ENCODE measurements at regions not wholly inside any gene's neighbourhood (a gene's known extent, or its start where the extent isn't known, plus 50 kb on each side); places are given as distances from the start of the nearest gene placed in this dataset.

- Histone ChIP-seq H3K27me3 (peaks cover 15% of the 10 kb centered on the region), H3K36me3 (replicated peaks in 1 of 2) (no peaks in the 10 kb centered on the region), H3K9me3 (replicated peaks in 1 of 3) (no peaks in the 10 kb centered on the region), H3K4me3 (no peak overlapping the region), H3K27ac (no peak overlapping the region), H3K4me1 (replicated peaks in 1 of 2) (no peaks in the 10 kb centered on the region)
- WGBS, 4 donors, result 72 to 83% (median 79%) methylated on average over 6 to 17 of the region's 17 CpGs
- no peak for TF ChIP-seq CTCF (IDR thresholded peaks at IDR 0.05)
- no peak for TF ChIP-seq POLR2A (IDR thresholded peaks at IDR 0.05)
- no peak for DNase-seq
- intact Hi-C loops (cut with DNase I), result no loop called here
Observed at GRCh38 chr22:27192135-27192829, 534.9 kb downstream of the MIAT start.

- no peak overlapping the region for H3K27ac ChIP-seq
- H3K4me1 ChIP-seq (replicated peaks in 1 of 2), result no peaks in the 10 kb centered on the region
- TF ChIP-seq POLR2A (IDR thresholded peaks at IDR 0.05) (no peak), CTCF (IDR thresholded peaks at IDR 0.05) (no peak)
- H3K36me3 ChIP-seq (replicated peaks in 1 of 2), result no peaks in the 10 kb centered on the region
- intact Hi-C loops (cut with DNase I), result no loop called here
- no peak for DNase-seq
- WGBS, 4 donors, result 71 to 86% (median 83%) methylated on average over 5 to 6 of the region's 6 CpGs
- H3K9me3 ChIP-seq (replicated peaks in 1 of 3), result no peaks in the 10 kb centered on the region
- no peak overlapping the region for H3K4me3 ChIP-seq
- H3K27me3 ChIP-seq, result peaks cover 15% of the 10 kb centered on the region
Observed at GRCh38 chr22:27193215-27193614, 535.8 kb downstream of the MIAT start.

GRCh38 chr22:27193636-27194035 lies 536.2 kb downstream of the MIAT start:
- peaks cover 15% of the 10 kb centered on the region for H3K27me3 ChIP-seq
- H3K27ac ChIP-seq, result no peak overlapping the region
- DNase-seq, result no peak
- H3K36me3 ChIP-seq (replicated peaks in 1 of 2), result no peaks in the 10 kb centered on the region
- H3K9me3 ChIP-seq (replicated peaks in 1 of 3), result no peaks in the 10 kb centered on the region
- intact Hi-C loops (cut with DNase I), result no loop called here
- no peak for TF ChIP-seq POLR2A (IDR thresholded peaks at IDR 0.05)
- no peak for TF ChIP-seq CTCF (IDR thresholded peaks at IDR 0.05)
- no peak overlapping the region for H3K4me3 ChIP-seq
- 70 to 86% (median 71%) methylated on average over 2 of the region's 2 CpGs for whole genome bisulfite sequencing, 4 donors
- no peaks in the 10 kb centered on the region for H3K4me1 ChIP-seq (replicated peaks in 1 of 2)

GRCh38 chr22:27194096-27194748 lies 536.8 kb downstream of the MIAT start:
- Histone ChIP-seq H3K36me3 (replicated peaks in 1 of 2) (no peaks in the 10 kb centered on the region), H3K4me1 (replicated peaks in 1 of 2) (no peaks in the 10 kb centered on the region), H3K4me3 (no peak overlapping the region), H3K27me3 (peaks cover 15% of the 10 kb centered on the region), H3K9me3 (replicated peaks in 1 of 3) (no peaks in the 10 kb centered on the region), H3K27ac (no peak overlapping the region)
- TF ChIP-seq POLR2A (IDR thresholded peaks at IDR 0.05), result no peak
- TF ChIP-seq CTCF (IDR thresholded peaks at IDR 0.05), result no peak
- intact Hi-C loops (cut with DNase I), result no loop called here
- no peak for DNase-seq
- 48 to 66% (median 50%) methylated on average over 4 of the region's 4 CpGs for WGBS, 4 donors

All from adrenal gland (tissue), 9 donors.